SKM-1 treated with dmso at 0.1 percent for 144 hours (cell line): ENCODE measurements at regions not wholly inside any gene's neighbourhood (a gene's known extent, or its start where the extent isn't known, plus 50 kb on each side); places are given as distances from the start of the nearest gene placed in this dataset.

Source experiments
- DNase-seq: peaks from one replicate; lab custom pipeline; 2025; ENCODE audit not compliant: unreplicated experiment; lab: John Stamatoyannopoulos, UW

- DNase-seq = no peak
These were observed 436.8 kb upstream of the IGFBP3 start for GRCh38 chr7:46357851-46358250.

- DNase-seq = no peak
These were observed 436.2 kb upstream of the IGFBP3 start for GRCh38 chr7:46357290-46357689.

GRCh38 chr7:46356371-46356770 is 435.3 kb upstream of the IGFBP3 start:
- DNase-seq = no peak

- no peak for DNase-seq
These were observed 434.3 kb upstream of the IGFBP3 start for GRCh38 chr7:46355331-46355730.

GRCh38 chr7:46352004-46352954 is 431.2 kb upstream of the IGFBP3 start:
- DNase-seq = no peak

GRCh38 chr7:46349490-46349889 is 428.4 kb upstream of the IGFBP3 start:
- no peak for DNase-seq

GRCh38 chr7:46344533-46344932 is 423.5 kb upstream of the IGFBP3 start:
- DNase-seq = no peak

- no peak for DNase-seq
These were observed 422.7 kb upstream of the IGFBP3 start for GRCh38 chr7:46343802-46344201.

GRCh38 chr7:46322937-46323336 is 401.9 kb upstream of the IGFBP3 start:
- no peak for DNase-seq

- DNase-seq = no peak
These were observed 400.6 kb upstream of the IGFBP3 start for GRCh38 chr7:46321556-46322205.

GRCh38 chr7:46320956-46321355 is 399.9 kb upstream of the IGFBP3 start:
- DNase-seq = no peak

- no peak for DNase-seq
These were observed 398.8 kb upstream of the IGFBP3 start for GRCh38 chr7:46319841-46320240.

- no peak for DNase-seq
These were observed 397.2 kb upstream of the IGFBP3 start for GRCh38 chr7:46318276-46318675.

- DNase-seq = no peak
These were observed 396.2 kb upstream of the IGFBP3 start for GRCh38 chr7:46317256-46317655.

- DNase-seq = no peak
These were observed 394.8 kb upstream of the IGFBP3 start for GRCh38 chr7:46315891-46316290.

GRCh38 chr7:46301677-46302076 is 380.6 kb upstream of the IGFBP3 start:
- DNase-seq = no peak

GRCh38 chr7:46297515-46297914 is 376.4 kb upstream of the IGFBP3 start:
- DNase-seq = no peak

GRCh38 chr7:46296526-46296925 is 375.5 kb upstream of the IGFBP3 start:
- DNase-seq = no peak

- DNase-seq = no peak
These were observed 373.3 kb upstream of the IGFBP3 start for GRCh38 chr7:46294381-46294780.

- no peak for DNase-seq
These were observed 371.7 kb upstream of the IGFBP3 start for GRCh38 chr7:46292741-46293140.

GRCh38 chr7:46291601-46292150 is 370.6 kb upstream of the IGFBP3 start:
- no peak for DNase-seq

GRCh38 chr7:46291050-46291438 is 370.0 kb upstream of the IGFBP3 start:
- no peak for DNase-seq
